ENCODE measurements at regions not wholly inside any gene's neighbourhood (a gene's known extent, or its start where the extent isn't known, plus 50 kb on each side); places are given as distances from the start of the nearest gene placed in this dataset.

DNA sequence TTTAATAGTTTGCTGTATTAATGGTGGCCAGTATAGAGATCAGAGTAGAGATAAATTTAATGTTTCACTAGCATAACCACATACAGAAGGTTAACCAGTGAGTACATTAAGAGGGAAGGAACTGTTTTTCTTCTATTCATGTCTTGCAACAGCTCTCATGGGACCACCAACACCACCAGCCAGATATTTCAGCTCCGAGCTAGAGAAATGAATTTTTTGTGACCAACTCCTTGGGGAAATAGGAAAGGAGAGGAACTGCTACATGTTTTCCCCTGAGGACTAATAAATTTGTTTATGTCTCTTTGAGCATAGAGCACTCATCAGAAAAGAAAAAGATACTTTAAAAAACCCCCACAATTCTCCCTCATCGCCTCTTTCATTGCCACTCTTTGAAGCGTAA lies 247.5 kb downstream of the MBNL1 start:
- WGBS, 3 donors, result 78 to 88% (median 83%) methylated on average over 3 of the region's 3 CpGs
- Histone ChIP-seq H3K4me1 (no peaks in the 10 kb centered on the region), H3K9me3 (no peaks in the 10 kb centered on the region), H3K27ac (no peak overlapping the region), H3K36me3 (ENCODE audit: insufficient read depth in 1 of 2, low read depth in 1 of 2) (no peaks in the 10 kb centered on the region), H3K27me3 (ENCODE audit: insufficient read depth in 3 of 3, low read length in 2 of 3) (no peaks in the 10 kb centered on the region), H3K4me3 (no peak overlapping the region)
- no peak for ATAC-seq
- TF ChIP-seq, protein P1, sequence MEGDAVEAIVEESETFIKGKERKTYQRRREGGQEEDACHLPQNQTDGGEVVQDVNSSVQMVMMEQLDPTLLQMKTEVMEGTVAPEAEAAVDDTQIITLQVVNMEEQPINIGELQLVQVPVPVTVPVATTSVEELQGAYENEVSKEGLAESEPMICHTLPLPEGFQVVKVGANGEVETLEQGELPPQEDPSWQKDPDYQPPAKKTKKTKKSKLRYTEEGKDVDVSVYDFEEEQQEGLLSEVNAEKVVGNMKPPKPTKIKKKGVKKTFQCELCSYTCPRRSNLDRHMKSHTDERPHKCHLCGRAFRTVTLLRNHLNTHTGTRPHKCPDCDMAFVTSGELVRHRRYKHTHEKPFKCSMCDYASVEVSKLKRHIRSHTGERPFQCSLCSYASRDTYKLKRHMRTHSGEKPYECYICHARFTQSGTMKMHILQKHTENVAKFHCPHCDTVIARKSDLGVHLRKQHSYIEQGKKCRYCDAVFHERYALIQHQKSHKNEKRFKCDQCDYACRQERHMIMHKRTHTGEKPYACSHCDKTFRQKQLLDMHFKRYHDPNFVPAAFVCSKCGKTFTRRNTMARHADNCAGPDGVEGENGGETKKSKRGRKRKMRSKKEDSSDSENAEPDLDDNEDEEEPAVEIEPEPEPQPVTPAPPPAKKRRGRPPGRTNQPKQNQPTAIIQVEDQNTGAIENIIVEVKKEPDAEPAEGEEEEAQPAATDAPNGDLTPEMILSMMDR (IDR thresholded peaks at IDR 0.05), result no peak
- intact Hi-C loops (cut with DNase I), result no loop called here
- no peak for DNase-seq

- DNase-seq (no peak), ATAC-seq (no peak)
- Histone ChIP-seq H3K9me3 (no peaks in the 10 kb centered on the region), H3K4me1 (no peaks in the 10 kb centered on the region), H3K36me3 (ENCODE audit: insufficient read depth in 1 of 2, low read depth in 1 of 2) (no peaks in the 10 kb centered on the region), H3K4me3 (no peak overlapping the region), H3K27ac (no peak overlapping the region), H3K27me3 (ENCODE audit: insufficient read depth in 3 of 3, low read length in 2 of 3) (no peaks in the 10 kb centered on the region)
- TF ChIP-seq, protein P1 (IDR thresholded peaks at IDR 0.05), result no peak
- intact Hi-C loops (cut with DNase I), result no loop called here
- 58 to 80% (median 63%) methylated on average over 2 of the region's 2 CpGs for WGBS, 3 donors
Measured at GRCh38 chr3:152517502-152517901, 248.8 kb downstream of the MBNL1 start.

GRCh38 chr3:152518346-152518745 lies 249.6 kb downstream of the MBNL1 start:
- no peak for ATAC-seq
- no peaks in the 10 kb centered on the region for H3K36me3 ChIP-seq (ENCODE audit: insufficient read depth in 1 of 2, low read depth in 1 of 2)
- H3K9me3 ChIP-seq, result no peaks in the 10 kb centered on the region
- WGBS, 3 donors, result 91 to 98% (median 96%) methylated on average over 2 of the region's 2 CpGs
- H3K27ac ChIP-seq, result no peak overlapping the region
- DNase-seq, result no peak
- H3K4me3 ChIP-seq, result no peak overlapping the region
- H3K4me1 ChIP-seq, result no peaks in the 10 kb centered on the region
- TF ChIP-seq, protein P1 (IDR thresholded peaks at IDR 0.05), result no peak
- intact Hi-C loops (cut with DNase I), result no loop called here
- H3K27me3 ChIP-seq (ENCODE audit: insufficient read depth in 3 of 3, low read length in 2 of 3), result no peaks in the 10 kb centered on the region

GRCh38 chr3:152519376-152519775 lies 250.6 kb downstream of the MBNL1 start:
- Histone ChIP-seq H3K27me3 (ENCODE audit: insufficient read depth in 3 of 3, low read length in 2 of 3) (no peaks in the 10 kb centered on the region), H3K4me1 (peaks cover 7% of the 10 kb centered on the region), H3K4me3 (no peak overlapping the region), H3K27ac (no peak overlapping the region), H3K36me3 (ENCODE audit: insufficient read depth in 1 of 2, low read depth in 1 of 2) (no peaks in the 10 kb centered on the region), H3K9me3 (no peaks in the 10 kb centered on the region)
- ATAC-seq, result no peak
- intact Hi-C loops (cut with DNase I), result no loop called here
- no peak for DNase-seq
- TF ChIP-seq, protein P1 (IDR thresholded peaks at IDR 0.05), result no peak

DNA sequence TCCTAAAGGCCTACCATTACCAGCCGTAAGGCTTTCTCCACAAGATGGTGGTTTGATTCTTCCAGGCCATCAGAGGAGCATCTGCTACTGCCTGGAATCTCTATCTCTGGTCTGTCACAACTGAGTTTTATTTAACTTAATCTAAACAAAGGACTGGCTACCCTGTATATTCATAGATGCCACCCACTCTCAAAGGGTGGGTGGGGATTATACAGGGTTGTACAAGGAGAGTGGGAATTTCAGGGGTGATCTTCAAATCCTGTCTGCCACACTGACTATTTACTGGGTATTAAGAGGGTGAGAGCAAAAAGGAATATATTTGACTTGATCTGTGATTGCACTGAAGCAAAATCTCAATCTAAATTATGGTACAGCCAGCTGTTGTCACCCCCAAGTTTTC lies 253.3 kb downstream of the MBNL1 start:
- no peak overlapping the region for H3K27ac ChIP-seq
- ATAC-seq, result no peak

More for the DNA sequence above, 253.3 kb downstream of the MBNL1 start:
- intact Hi-C loops (cut with DNase I), result no loop called here
- Histone ChIP-seq H3K9me3 (no peaks in the 10 kb centered on the region), H3K4me3 (no peak overlapping the region), H3K36me3 (ENCODE audit: insufficient read depth in 1 of 2, low read depth in 1 of 2) (no peaks in the 10 kb centered on the region), H3K4me1 (peaks cover 7% of the 10 kb centered on the region), H3K27me3 (ENCODE audit: insufficient read depth in 3 of 3, low read length in 2 of 3) (no peaks in the 10 kb centered on the region)
- WGBS, 3 donors, result 100% methylated on average over 1 of the region's 1 CpG
- TF ChIP-seq, protein P1 (IDR thresholded peaks at IDR 0.05), result no peak
- DNase-seq, result no peak

Data from psoas muscle (tissue), 7 donors.